Activated T-helper 2 cell treated with anti-CD3 and anti-CD28 coated beads, Interferon-gamma antibody, Interleukin-2, Interleukin-4, amounts not matched to agents 10 μg/mL and 5 μg/mL and 100 μg/mL, durations not matched to agents 14 hours and 24 hours and 36 hours (primary cell): ENCODE measurements at regions not wholly inside any gene's neighbourhood (a gene's known extent, or its start where the extent isn't known, plus 50 kb on each side); places are given as distances from the start of the nearest gene placed in this dataset.

Experiments used
- DNase-seq: peaks from one replicate; pipeline ENCODE4 v3.0.0; 2021; ENCODE audit warnings: low spot score
- H3K27ac Mint-ChIP-seq: one replicate; pipeline ENCODE4 v1.8.0; 2021; ENCODE audit warnings: mixed read lengths
- H3K27me3 Mint-ChIP-seq: one replicate; pipeline ENCODE4 v1.8.0; 2021; ENCODE audit warnings: low read depth, mixed read lengths
- H3K36me3 Mint-ChIP-seq: one replicate; pipeline ENCODE4 v1.8.0; 2021; ENCODE audit warnings: low read depth, mixed read lengths
- H3K4me1 Mint-ChIP-seq: one replicate; pipeline ENCODE4 v1.8.0; 2021; ENCODE audit warnings: low read depth, mixed read lengths
- H3K4me3 Mint-ChIP-seq: one replicate; pipeline ENCODE4 v1.8.0; 2021; ENCODE audit warnings: low read depth, mild to moderate bottlenecking, moderate library complexity, mixed read lengths
- H3K9me3 Mint-ChIP-seq: one replicate; pipeline ENCODE4 v1.8.0; 2021; ENCODE audit warnings: mixed read lengths
- intact Hi-C: fragments of 100-400 bp; cut with micrococcal nuclease; formaldehyde crosslinking; loops from one replicate; pipeline ENCODE4 v1.15.1; 2023

GRCh38 chrX:22516893-22517292 lies 244.2 kb downstream of the CBLL2 start:
- Mint-ChIP-seq H3K4me1 (no peaks in the 10 kb centered on the region), H3K9me3 (no peaks in the 10 kb centered on the region)

DNA sequence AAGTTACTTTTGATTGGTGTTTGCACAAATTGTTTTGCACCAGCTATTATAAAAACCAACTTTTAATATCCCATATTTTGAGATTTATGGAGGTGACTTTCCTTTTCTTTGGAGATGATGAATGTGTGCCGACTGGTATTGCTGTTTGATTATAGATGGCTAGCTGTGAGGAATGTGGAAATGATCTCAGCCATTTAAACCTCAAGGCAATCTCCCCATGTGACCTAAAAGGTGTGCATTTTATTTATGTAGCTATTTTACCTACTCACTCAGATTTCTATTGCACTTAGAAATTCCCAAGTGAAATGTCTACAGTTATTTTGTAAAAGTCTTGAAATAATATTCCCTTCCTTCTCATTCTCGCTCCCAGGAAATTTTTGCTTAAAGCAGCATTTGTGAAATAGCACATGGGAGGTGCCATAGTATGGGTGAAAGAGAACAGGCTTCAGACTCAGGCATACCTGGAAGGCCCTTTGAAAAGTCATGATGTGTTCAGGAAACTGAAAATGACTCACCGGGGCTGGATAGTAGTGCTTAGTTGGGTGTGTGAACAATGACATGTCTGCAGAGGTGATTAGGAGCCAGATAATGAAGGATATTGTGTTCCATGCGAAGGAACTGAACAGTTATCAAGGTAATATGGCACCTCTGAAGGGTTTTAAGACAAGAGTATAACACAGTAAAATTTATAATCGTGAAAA lies 247.6 kb downstream of the CBLL2 start:
- Mint-ChIP-seq H3K27ac (no peak overlapping the region), H3K4me1 (no peaks in the 10 kb centered on the region)

More at GRCh38 chrX:22516893-22517292, 244.2 kb downstream of the CBLL2 start:
- Mint-ChIP-seq H3K4me3 (no peak overlapping the region), H3K27ac (no peak overlapping the region), H3K36me3 (no peaks in the 10 kb centered on the region), H3K27me3 (no peaks in the 10 kb centered on the region)
- no peak for DNase-seq
- intact Hi-C loops, result no loop called here

DNA sequence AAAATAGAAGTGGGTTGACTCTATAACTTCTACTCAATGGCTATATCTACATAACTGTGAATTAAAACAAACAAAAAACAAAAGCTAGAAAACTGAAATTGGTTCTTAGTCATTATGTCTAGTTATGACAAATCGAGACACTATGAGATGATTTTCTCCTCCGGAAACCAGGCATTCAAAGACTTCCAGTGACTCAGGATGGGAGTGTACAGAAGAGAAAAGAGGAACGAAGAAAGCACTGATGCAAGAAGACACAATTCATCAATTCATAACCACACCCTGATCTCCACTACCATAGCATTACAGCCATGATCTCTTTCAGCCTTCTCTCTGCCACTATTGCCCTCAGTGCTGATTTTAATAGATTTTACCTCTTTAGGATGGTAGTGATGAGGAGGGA lies 253.6 kb downstream of the CBLL2 start:
- Mint-ChIP-seq H3K36me3 (no peaks in the 10 kb centered on the region), H3K27me3 (no peaks in the 10 kb centered on the region), H3K4me3 (no peak overlapping the region), H3K4me1 (no peaks in the 10 kb centered on the region), H3K27ac (no peak overlapping the region), H3K9me3 (no peaks in the 10 kb centered on the region)
- no peak for DNase-seq
- intact Hi-C loops, result no loop called here

More for the DNA sequence above, 247.6 kb downstream of the CBLL2 start:
- Mint-ChIP-seq H3K36me3 (no peaks in the 10 kb centered on the region), H3K27me3 (no peaks in the 10 kb centered on the region), H3K9me3 (no peaks in the 10 kb centered on the region), H3K4me3 (no peak overlapping the region)
- DNase-seq, result no peak
- intact Hi-C loops, result no loop called here

DNA sequence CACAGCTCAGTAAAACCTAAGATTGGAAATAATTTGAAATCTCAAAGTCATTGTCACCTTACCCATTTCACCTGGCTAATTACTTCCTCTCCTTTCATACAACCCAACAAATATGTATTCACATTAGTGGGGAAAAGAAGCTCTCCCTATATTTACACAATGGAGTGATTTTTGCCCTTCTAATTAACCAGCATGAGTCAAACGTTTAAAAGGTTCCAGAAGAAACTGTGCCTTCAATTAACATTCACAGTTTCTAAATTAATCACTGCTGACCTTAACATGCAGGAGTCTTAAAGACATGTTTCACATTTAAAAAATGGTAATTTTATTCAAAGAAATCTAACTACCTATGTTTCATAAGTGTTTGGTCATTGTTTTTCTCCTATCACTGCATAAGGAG lies 254.6 kb downstream of the CBLL2 start:
- Mint-ChIP-seq H3K27me3 (no peaks in the 10 kb centered on the region), H3K27ac (no peak overlapping the region), H3K9me3 (no peaks in the 10 kb centered on the region), H3K36me3 (no peaks in the 10 kb centered on the region), H3K4me3 (no peak overlapping the region), H3K4me1 (no peaks in the 10 kb centered on the region)
- DNase-seq, result no peak
- intact Hi-C loops, result no loop called here

DNA sequence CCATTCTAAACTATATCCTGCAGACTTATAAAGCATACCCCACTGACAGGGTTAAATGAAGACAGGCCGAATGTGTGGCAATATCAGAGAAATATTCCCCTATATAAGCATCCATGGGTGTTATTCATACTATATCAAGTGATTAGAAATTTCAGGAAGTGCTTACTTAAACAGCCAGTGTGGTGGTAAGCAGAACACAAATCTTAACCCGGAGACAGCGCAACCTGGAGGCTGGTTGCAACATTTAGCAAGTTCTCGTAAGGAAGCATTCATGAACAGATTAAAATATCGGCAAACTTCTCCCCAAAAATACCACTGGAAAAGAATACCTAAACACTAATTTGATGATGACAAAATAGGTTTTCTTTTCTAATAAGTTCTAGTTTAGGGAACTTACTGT lies 261.2 kb downstream of the CBLL2 start:
- no peaks in the 10 kb centered on the region for H3K9me3 Mint-ChIP-seq
- H3K27ac Mint-ChIP-seq, result no peak overlapping the region
- no peaks in the 10 kb centered on the region for H3K36me3 Mint-ChIP-seq
- DNase-seq, result no peak
- intact Hi-C loops, result no loop called here
- no peaks in the 10 kb centered on the region for H3K4me1 Mint-ChIP-seq
- H3K4me3 Mint-ChIP-seq, result no peak overlapping the region
- no peaks in the 10 kb centered on the region for H3K27me3 Mint-ChIP-seq

- no peaks in the 10 kb centered on the region for H3K36me3 Mint-ChIP-seq
- H3K27ac Mint-ChIP-seq, result no peak overlapping the region
- no peak overlapping the region for H3K4me3 Mint-ChIP-seq
- no peak for DNase-seq
- intact Hi-C loops, result no loop called here
- no peaks in the 10 kb centered on the region for H3K9me3 Mint-ChIP-seq
- H3K27me3 Mint-ChIP-seq, result no peaks in the 10 kb centered on the region
- H3K4me1 Mint-ChIP-seq, result no peaks in the 10 kb centered on the region
Observed at GRCh38 chrX:22534643-22535042, 261.9 kb downstream of the CBLL2 start.

DNA sequence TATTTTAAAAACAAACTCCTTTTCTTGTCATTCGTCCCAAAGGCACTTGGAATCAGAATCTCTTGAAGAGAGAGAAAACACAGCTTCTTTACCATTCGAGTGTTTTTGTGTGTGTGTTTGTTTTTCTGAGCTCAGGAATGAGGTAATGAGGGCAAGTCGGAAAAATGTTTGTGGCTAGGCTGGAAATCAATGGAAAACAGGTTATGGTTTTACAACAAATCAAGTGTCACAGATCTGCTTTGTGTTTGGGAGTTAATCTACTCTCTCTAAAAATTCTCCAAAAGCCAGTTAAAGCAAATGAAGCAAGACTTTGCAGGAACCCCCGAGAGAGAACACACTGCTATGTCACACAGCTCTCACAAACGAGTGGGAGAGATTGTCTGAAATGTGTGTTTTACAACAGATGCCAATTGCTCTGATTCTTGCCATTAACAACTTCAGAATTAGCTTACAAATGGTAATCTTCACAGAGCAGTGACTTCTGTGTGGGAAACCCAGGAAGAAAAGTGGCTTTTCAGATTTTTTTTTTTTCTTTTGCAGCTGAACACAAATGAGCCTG lies 264.1 kb downstream of the CBLL2 start:
- no peak overlapping the region for H3K4me3 Mint-ChIP-seq
- no peak overlapping the region for H3K27ac Mint-ChIP-seq
- DNase-seq, result no peak
- no peaks in the 10 kb centered on the region for H3K27me3 Mint-ChIP-seq
- intact Hi-C loops, result no loop called here
- H3K9me3 Mint-ChIP-seq, result no peaks in the 10 kb centered on the region
- no peaks in the 10 kb centered on the region for H3K36me3 Mint-ChIP-seq
- no peaks in the 10 kb centered on the region for H3K4me1 Mint-ChIP-seq

DNA sequence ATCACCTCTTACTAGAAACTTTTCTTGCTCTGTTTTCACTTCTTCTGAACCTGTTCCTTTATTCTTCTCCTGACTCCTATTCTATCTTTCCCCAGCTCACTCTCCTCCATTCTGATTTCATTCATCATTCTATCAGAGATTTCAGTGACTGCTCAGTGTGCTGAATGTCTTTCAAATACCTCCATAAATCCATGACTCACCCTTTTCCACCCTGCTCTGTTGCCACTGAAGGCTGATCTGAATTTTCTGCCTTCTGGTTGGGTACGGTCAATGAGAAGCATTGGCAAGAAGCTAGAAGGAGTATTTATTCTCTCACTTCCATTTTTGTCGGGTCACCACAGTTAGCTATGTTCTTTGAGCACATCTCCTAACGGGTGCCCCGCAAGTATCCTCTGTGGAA lies 265.9 kb downstream of the CBLL2 start:
- Mint-ChIP-seq H3K4me1 (no peaks in the 10 kb centered on the region), H3K36me3 (no peaks in the 10 kb centered on the region)
- DNase-seq, result no peak

DNA sequence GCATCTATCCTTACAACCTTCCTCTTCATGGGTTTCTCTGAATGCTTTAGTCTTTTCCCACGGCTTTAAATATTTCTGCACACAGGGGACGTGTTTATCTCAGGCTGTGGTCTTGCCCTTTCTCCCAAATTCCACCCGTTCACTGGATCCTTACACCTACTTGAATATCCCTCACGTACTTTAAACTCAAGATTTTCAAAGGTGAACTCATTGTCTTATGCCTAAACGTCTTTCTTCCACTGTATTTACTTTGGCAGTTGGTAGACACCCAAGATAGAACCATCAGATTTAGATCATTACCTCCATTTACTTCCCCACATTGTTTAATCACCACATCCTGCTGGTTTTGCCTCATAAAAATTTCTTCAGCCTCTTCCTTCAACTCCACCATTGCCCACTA lies 269.2 kb downstream of the CBLL2 start:
- Mint-ChIP-seq H3K9me3 (no peaks in the 10 kb centered on the region), H3K27me3 (no peaks in the 10 kb centered on the region), H3K4me1 (no peaks in the 10 kb centered on the region), H3K36me3 (no peaks in the 10 kb centered on the region), H3K4me3 (no peak overlapping the region), H3K27ac (no peak overlapping the region)
- DNase-seq, result no peak
- intact Hi-C loops, result no loop called here

More for the DNA sequence above, 265.9 kb downstream of the CBLL2 start:
- Mint-ChIP-seq H3K9me3 (no peaks in the 10 kb centered on the region), H3K27me3 (no peaks in the 10 kb centered on the region), H3K4me3 (no peak overlapping the region), H3K27ac (no peak overlapping the region)
- intact Hi-C loops, result no loop called here

- Mint-ChIP-seq H3K36me3 (no peaks in the 10 kb centered on the region), H3K9me3 (no peaks in the 10 kb centered on the region), H3K4me3 (no peak overlapping the region), H3K4me1 (no peaks in the 10 kb centered on the region), H3K27ac (no peak overlapping the region), H3K27me3 (no peaks in the 10 kb centered on the region)
- intact Hi-C loops, result no loop called here
- no peak for DNase-seq
Observed at GRCh38 chrX:22542641-22543040, 269.9 kb downstream of the CBLL2 start.

- no peak for DNase-seq
- no peak overlapping the region for H3K27ac Mint-ChIP-seq
- no peaks in the 10 kb centered on the region for H3K36me3 Mint-ChIP-seq
- no peaks in the 10 kb centered on the region for H3K27me3 Mint-ChIP-seq
- no peak overlapping the region for H3K4me3 Mint-ChIP-seq
- no peaks in the 10 kb centered on the region for H3K4me1 Mint-ChIP-seq
- no peaks in the 10 kb centered on the region for H3K9me3 Mint-ChIP-seq
- intact Hi-C loops, result no loop called here
Observed at GRCh38 chrX:22559506-22559905, 286.8 kb downstream of the CBLL2 start.

DNA sequence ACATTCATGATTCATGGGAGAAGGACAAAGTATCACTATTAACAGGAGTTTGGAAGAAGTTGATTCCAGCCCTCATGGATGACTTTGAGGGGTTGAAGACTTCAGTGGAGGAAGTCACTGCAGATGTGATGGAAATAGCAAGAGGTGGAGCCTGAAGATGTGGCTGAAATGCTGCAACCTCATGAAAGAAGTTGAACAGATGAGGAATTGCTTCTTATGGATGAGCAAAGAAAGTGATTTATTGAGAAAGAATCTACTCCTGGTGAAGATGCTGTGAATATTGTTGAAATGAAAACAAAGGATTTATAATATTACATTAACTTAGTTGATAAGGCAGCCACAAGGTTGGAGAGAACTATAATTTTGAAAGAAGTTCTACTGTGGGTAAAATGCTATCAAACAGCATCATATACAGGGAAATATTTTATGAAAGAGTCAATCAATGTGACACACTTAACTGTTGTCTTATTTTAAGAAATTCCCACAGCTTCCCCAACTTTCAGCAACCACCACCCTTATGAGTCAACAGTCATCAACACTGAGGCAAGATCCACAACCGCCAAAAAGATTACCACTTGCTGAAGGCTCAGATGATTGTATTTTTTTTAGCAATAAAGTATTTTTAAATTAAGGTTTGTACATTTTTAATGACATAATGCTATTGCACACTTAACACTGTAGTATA lies 302.6 kb downstream of the CBLL2 start:
- H3K36me3 Mint-ChIP-seq, result no peaks in the 10 kb centered on the region
- no peaks in the 10 kb centered on the region for H3K27me3 Mint-ChIP-seq
- H3K27ac Mint-ChIP-seq, result no peak overlapping the region
- no peaks in the 10 kb centered on the region for H3K9me3 Mint-ChIP-seq
- H3K4me3 Mint-ChIP-seq, result no peak overlapping the region
- H3K4me1 Mint-ChIP-seq, result no peaks in the 10 kb centered on the region
- DNase-seq, result no peak
- intact Hi-C loops, result no loop called here

- no peaks in the 10 kb centered on the region for H3K27me3 Mint-ChIP-seq
Observed at GRCh38 chrX:22577181-22577580, 304.5 kb downstream of the CBLL2 start.

More at GRCh38 chrX:22577181-22577580, 304.5 kb downstream of the CBLL2 start:
- Mint-ChIP-seq H3K4me3 (no peak overlapping the region), H3K9me3 (no peaks in the 10 kb centered on the region), H3K36me3 (no peaks in the 10 kb centered on the region), H3K4me1 (no peaks in the 10 kb centered on the region), H3K27ac (no peak overlapping the region)
- no peak for DNase-seq
- intact Hi-C loops, result no loop called here
